ENCODE measurements at regions not wholly inside any gene's neighbourhood (a gene's known extent, or its start where the extent isn't known, plus 50 kb on each side); places are given as distances from the start of the nearest gene placed in this dataset.

GRCh38 chr3:76917436-76917835 lies 122.5 kb upstream of the ROBO2 start:
- no peak for TF ChIP-seq CTCF (IDR thresholded peaks at IDR 0.05)
- no peak for TF ChIP-seq POLR2A (IDR thresholded peaks at IDR 0.05)
